GM12874 (cell line): ENCODE measurements at regions not wholly inside any gene's neighbourhood (a gene's known extent, or its start where the extent isn't known, plus 50 kb on each side); places are given as distances from the start of the nearest gene placed in this dataset.

ENCODE experiments used
- TF ChIP-seq, protein P1 (sequence below): IDR thresholded peaks from 2 replicates; pipeline ENCODE4 v1.5.1; 2011; ENCODE audit warnings: low read depth, mild to moderate bottlenecking, control low read depth, low read length, moderate library complexity; ENCODE audit not compliant: insufficient read depth

DNA sequence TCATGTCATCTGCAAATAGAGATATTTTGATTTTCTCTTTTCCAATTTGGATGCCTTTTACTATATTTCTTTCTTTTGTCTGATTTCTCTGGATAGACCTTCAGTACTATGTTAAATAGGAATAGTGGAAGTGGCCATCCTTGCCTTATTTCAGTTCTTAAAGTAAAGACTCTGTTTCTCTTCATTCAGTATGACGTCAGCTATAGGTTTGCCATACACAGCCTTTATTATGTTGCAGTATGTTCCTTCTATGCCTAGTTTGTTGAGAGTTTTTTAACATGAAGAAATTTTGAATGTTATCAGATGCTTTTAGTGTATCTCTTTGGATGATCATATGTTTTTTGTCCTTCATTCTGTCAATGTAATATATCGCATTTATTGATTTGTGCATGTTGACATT lies 566.7 kb upstream of the ROBO1 start:
- TF ChIP-seq, protein P1, sequence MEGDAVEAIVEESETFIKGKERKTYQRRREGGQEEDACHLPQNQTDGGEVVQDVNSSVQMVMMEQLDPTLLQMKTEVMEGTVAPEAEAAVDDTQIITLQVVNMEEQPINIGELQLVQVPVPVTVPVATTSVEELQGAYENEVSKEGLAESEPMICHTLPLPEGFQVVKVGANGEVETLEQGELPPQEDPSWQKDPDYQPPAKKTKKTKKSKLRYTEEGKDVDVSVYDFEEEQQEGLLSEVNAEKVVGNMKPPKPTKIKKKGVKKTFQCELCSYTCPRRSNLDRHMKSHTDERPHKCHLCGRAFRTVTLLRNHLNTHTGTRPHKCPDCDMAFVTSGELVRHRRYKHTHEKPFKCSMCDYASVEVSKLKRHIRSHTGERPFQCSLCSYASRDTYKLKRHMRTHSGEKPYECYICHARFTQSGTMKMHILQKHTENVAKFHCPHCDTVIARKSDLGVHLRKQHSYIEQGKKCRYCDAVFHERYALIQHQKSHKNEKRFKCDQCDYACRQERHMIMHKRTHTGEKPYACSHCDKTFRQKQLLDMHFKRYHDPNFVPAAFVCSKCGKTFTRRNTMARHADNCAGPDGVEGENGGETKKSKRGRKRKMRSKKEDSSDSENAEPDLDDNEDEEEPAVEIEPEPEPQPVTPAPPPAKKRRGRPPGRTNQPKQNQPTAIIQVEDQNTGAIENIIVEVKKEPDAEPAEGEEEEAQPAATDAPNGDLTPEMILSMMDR = no peak

DNA sequence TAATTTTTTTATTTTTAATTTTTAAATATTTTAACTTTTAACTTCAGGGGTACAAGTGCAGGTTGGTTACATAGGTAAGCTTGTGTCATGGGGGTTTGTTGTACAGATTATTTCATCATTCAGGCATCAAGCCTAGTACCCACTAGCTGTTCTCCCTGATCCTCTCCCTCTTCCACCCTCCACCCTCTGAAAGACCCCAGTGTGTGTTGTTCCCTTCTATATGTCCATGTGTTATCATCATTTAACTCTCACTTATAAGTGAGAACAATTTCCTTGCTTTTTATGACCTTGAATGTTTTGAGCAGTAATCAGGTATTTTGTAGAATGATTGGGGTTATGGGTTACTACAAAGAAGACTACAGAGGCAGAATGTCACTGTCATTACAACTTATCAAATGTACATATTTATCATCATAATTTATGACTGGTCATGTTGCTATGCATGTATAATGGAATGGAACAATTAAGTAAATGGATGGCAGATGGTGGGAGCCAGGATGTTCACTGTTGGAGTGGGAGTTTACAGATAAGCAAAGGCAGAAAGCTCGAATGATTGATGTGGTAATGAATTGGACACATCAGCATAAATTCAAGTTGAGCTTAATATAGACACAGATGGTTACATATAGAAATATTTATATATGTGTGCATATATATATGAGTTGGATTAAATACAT lies 563.8 kb upstream of the ROBO1 start:
- TF ChIP-seq, protein P1 = no peak

DNA sequence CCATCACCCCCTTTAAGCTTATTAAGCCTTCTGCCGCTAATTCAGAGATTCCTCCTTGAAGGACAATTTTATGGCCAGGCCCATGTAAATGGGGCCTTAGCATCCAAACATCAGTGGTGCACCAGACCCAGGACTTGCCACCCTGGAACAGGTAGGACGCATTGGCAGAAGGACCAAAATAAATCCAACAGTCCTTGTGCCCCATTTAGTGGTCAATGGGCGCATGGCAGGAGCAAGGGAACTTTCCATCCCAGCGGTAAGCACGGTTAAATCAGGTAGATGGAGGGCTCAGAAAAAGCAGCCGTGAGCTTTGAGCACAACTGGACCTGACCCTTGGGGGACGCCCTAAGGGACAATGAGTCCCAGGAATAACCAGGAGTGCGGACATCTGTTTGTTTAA lies 540.8 kb upstream of the ROBO1 start:
- TF ChIP-seq, protein P1 = no peak

DNA sequence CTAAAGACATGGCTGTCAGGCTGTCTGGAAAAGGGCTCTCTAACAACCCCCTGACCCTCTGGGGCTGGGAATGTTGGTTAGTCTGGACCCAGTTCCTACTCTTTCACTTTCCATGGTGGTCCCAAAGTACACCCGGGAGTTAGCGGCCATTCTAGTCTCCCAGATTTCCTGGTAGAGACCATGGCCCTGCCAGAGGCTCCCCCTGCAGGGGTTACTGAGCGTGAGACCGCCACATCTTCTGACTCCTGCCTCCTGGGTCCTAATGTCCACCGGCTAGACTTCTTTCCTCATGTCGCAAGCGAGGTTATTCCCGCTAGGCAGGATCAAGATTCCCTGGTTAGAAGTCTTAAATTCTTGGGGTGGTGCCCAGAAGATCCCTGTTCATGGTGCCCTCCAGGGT lies 540.0 kb upstream of the ROBO1 start:
- TF ChIP-seq, protein P1 = no peak

DNA sequence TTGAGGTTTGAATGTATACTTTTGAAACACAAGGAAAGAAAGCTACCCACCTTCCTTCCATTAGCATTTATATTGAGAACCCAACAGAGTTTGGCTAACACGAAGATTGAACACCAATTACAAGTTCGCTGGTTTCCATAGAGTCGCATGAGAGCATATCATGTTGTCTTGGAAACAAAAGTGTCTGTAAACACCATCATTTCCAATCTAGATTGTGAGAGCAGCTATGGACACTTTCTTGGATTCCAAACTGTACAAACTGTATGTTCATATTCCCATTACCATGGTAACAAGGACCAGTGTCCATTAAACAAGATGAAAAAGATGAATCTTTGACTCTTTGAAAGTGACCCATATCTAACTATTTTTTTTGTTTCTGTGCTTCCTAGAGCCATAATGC lies 529.9 kb upstream of the ROBO1 start:
- TF ChIP-seq, protein P1 = no peak

DNA sequence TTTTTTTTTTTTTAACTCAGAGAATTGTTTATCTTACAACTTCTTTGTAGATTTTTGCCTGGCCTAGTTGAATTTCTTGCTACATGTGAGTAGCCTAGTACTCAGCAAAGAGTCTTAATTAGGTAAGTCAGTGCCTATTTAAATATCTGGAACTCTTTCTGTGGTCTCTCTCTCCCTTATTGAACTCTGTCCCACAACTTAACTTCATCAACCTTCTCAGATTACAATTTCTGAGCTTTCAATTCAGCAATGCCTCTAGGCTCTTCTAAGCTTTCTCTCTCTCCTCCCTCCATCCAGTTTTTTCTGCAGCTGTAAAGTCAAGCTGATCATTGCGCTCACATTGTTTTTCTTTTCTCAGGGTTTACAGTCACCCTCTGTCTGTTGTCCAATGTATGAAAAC lies 517.6 kb upstream of the ROBO1 start:
- TF ChIP-seq, protein P1 = no peak

DNA sequence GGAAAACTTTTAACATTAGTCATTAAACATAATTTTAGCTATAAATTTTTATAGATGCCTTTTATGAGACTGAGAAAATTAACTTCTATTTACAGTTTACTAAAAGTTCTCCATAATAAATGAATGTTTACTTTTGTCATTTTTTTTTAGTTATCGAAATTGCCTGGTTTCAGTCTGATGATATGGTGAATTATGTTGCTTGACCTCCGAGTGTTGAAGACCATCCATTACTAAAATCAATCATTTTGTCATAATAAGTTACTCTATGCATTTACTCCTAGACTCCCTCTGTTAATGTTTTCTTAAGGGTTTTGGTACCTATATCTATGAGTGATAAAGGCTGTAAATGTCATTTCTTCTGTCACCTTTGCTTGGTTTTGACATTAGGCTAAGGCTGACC lies 516.0 kb upstream of the ROBO1 start:
- TF ChIP-seq, protein P1 = no peak
